GM12872 (cell line): ENCODE measurements at regions not wholly inside any gene's neighbourhood (a gene's known extent, or its start where the extent isn't known, plus 50 kb on each side); places are given as distances from the start of the nearest gene placed in this dataset.

Source experiments
- CTCF ChIP-seq: IDR thresholded peaks from 3 replicates; pipeline ENCODE4 v1.5.1; 2011; ENCODE audit warnings: low read depth, mild to moderate bottlenecking, low read length, moderate library complexity; ENCODE audit not compliant: insufficient read depth

GRCh38 chrX:125710403-125711062, 390.9 kb downstream of the TEX13C start:
- no peak for TF ChIP-seq CTCF

GRCh38 chrX:125711103-125711502, 391.4 kb downstream of the TEX13C start:
- TF ChIP-seq CTCF = no peak

- TF ChIP-seq CTCF = no peak
Observed at GRCh38 chrX:125713633-125714032, 394.0 kb downstream of the TEX13C start.

GRCh38 chrX:125727117-125727516, 407.4 kb downstream of the TEX13C start:
- TF ChIP-seq CTCF = no peak

- TF ChIP-seq CTCF = no peak
Observed at GRCh38 chrX:125736008-125736729, 416.5 kb downstream of the TEX13C start.

- no peak for TF ChIP-seq CTCF
Observed at GRCh38 chrX:125742811-125743210, 423.1 kb downstream of the TEX13C start.

GRCh38 chrX:125744914-125745313, 421.2 kb downstream of the DCAF12L2 start:
- TF ChIP-seq CTCF = no peak
